GM18520 (cell line): ENCODE measurements at regions not wholly inside any gene's neighbourhood (a gene's known extent, or its start where the extent isn't known, plus 50 kb on each side); places are given as distances from the start of the nearest gene placed in this dataset.
"Not testable (repeated sequence)": the region's sequence is repeated elsewhere in the genome, so short reads cannot be mapped to it uniquely, and the experiment has no call there.

Experiments used
- ATAC-seq: cut with Tn5 transposase; IDR thresholded peaks from one replicate; pipeline ENCODE4 v1.9.1; 2021; ENCODE audit not compliant: unreplicated experiment

GRCh38 chr1:194629011-194629410 lies 1442.6 kb upstream of the B3GALT2 start:
- ATAC-seq: no peak

GRCh38 chr1:194624833-194625232 lies 1438.4 kb upstream of the B3GALT2 start:
- ATAC-seq: no peak

GRCh38 chr1:194618101-194618500 lies 1431.7 kb upstream of the B3GALT2 start:
- no peak for ATAC-seq

DNA sequence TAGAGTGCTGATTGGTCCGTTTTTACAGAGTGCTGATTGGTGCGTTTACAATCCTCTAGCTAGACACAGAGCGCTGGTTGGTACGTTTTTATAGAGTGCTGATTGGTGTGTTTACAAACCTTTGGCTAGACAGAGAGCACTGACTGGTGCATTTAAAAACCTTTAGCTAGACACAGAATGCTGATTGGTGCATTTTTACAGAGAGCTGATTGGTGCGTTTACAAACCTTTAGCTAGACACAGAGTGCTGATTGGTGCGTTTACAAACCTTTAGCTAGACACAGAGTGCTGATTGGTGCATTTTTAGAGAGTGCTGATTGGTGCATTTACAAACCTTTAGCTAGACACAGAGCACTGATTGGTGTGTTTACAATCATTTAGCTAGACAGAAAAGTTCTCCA lies 1430.9 kb upstream of the B3GALT2 start:
- not testable (repeated sequence) for ATAC-seq

- no peak for ATAC-seq
Observed at GRCh38 chr1:194616835-194617234, 1430.4 kb upstream of the B3GALT2 start.

- ATAC-seq: no peak
Observed at GRCh38 chr1:194602184-194602583, 1415.8 kb upstream of the B3GALT2 start.

GRCh38 chr1:194600716-194601115 lies 1414.3 kb upstream of the B3GALT2 start:
- no peak for ATAC-seq

DNA sequence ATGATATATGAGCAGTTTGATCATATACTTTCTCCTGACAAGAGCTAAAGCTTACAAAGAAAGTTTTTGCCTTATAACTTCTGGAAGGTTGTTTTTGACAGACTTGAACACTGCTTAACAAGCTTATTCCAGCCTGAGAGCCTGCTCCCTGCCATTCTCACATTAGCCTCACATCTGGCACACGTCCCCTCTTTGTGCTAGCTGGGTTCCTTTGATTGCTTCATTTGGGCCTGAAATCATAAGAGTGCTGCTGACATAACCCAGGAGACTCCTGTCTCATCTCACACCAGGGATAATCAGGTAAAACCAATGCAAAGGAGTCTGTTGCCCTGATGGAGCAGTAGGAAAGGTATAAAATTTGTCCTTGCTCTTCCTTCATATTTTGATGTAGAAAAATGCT lies 1411.7 kb upstream of the B3GALT2 start:
- no peak for ATAC-seq

- no peak for ATAC-seq
Observed at GRCh38 chr1:194586302-194586701, 1399.9 kb upstream of the B3GALT2 start.

- ATAC-seq: no peak
Observed at GRCh38 chr1:194584052-194584451, 1397.6 kb upstream of the B3GALT2 start.

DNA sequence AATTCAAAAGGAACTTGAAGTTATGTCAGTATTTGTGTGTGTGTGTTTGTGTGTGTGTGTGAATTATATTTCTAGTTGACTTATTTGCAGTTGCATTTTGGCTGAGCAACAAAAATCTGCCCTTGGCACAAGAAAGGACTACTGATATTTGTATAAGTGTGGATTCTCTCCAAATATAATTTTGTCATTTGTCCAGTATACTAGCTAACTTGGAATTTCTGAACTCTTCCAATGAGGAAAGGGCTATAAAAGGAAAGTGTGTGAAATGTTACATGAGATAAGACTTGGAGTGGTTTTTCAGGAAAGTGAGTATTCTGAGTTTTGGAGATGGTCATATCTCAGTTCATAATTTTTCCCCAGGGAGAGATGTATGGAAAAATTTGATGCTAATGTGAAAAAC lies 1384.1 kb upstream of the B3GALT2 start:
- ATAC-seq: no peak

- no peak for ATAC-seq
Observed at GRCh38 chr1:194568610-194569009, 1382.2 kb upstream of the B3GALT2 start.

GRCh38 chr1:194548071-194548470 lies 1361.7 kb upstream of the B3GALT2 start:
- ATAC-seq: no peak

DNA sequence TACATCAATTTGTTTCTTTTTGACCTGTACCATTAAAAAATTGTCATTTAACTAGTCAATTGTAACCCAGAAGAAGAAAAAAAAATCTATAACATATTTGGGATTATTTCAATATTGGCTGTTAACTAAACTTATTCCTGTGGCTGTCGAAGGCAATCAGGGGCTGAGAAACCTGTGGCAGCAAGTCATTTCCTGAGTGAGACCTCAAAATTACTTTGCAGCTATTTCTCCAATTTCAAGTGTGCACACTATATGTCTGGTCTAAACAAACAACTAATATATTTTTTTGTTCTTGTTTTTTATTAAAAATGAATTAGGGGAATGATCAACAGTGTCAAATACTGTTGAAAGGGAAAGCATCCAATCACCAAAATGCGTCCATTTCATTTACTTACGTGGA lies 1357.6 kb upstream of the B3GALT2 start:
- ATAC-seq: no peak

GRCh38 chr1:194538453-194538852 lies 1352.0 kb upstream of the B3GALT2 start:
- no peak for ATAC-seq

- ATAC-seq: no peak
Observed at GRCh38 chr1:194537521-194537920, 1351.1 kb upstream of the B3GALT2 start.

GRCh38 chr1:194535369-194535768 lies 1349.0 kb upstream of the B3GALT2 start:
- ATAC-seq: no peak

DNA sequence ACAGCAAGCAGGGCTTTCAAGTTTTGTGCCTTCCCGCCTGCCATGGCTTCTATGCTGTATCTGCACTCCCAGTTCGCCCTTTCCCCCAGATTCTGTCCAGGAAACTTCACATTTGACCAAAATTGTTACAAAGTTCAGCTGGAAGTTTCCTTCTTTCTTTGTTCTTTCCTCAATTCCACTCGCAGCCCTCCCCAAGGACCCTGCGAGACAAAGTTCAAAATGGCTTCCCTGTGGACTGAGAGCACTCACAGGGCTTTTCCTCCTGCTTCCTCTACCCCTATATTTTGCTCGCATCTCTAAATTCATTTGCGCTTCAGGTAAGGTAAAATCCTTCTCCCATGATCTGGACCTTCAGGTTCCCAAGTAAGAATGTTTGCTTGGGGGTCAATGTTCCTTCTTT lies 1348.4 kb upstream of the B3GALT2 start:
- no peak for ATAC-seq

- ATAC-seq: no peak
Observed at GRCh38 chr1:194533641-194534040, 1347.2 kb upstream of the B3GALT2 start.

DNA sequence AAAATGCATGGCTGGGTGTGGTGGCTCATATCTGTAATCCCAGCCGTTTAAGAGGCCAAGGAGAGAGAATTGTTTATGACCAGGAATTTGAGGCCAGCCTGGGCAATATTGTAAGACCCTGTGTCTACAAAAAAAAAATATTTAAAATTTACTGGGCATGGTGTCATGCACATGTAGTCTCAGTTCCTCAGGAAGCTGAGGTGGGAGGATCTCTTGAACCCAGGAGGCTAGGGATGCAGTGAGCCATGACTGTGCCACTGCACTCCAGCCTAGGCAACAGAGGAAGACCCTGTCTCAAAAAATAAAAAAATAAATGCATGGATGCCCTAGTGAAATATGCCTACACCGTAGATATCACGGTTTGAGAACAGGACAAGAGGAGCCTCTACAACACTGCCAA lies 1331.2 kb upstream of the B3GALT2 start:
- no peak for ATAC-seq

- ATAC-seq: no peak
Observed at GRCh38 chr1:194515916-194516315, 1329.5 kb upstream of the B3GALT2 start.

- no peak for ATAC-seq
Observed at GRCh38 chr1:194512957-194513356, 1326.5 kb upstream of the B3GALT2 start.

DNA sequence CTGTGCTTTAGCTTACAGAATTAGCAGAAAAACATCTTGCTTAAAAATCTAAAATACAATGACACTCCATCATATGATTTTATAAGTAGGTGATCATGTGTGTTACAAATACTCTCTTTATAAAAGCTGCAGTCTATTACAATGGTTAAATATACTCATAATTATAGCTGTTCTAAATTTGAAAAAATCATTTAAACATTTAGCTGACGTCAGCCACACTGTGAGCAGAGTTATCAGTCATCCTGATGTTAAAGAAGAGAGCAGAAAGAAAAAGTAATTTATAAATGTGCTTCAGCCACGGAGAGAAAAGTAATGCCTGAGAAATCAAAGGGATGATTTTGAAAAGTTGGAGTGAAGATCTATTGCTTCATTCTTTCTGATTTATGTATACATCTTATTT lies 1325.9 kb upstream of the B3GALT2 start:
- no peak for ATAC-seq

- no peak for ATAC-seq
Observed at GRCh38 chr1:194503209-194503608, 1316.8 kb upstream of the B3GALT2 start.
